Brain microvascular endothelial cell (primary cell): ENCODE measurements at regions not wholly inside any gene's neighbourhood (a gene's known extent, or its start where the extent isn't known, plus 50 kb on each side); places are given as distances from the start of the nearest gene placed in this dataset.

ENCODE experiments used
- DNase-seq: peaks from one replicate; pipeline ENCODE4 v3.0.0-alpha.2; 2020
- H3K27ac ChIP-seq: fragments of 250-450 bp; sonication (Bioruptor Pico); 2 replicates; pipeline ENCODE4 v1.5.1; 2020; ENCODE audit warnings: mild to moderate bottlenecking, moderate library complexity
- H3K27me3 ChIP-seq: fragments of 250-450 bp; sonication (Bioruptor Pico); replicated peaks from 2 replicates; pipeline ENCODE4 v1.5.1; 2020; ENCODE audit warnings: mild to moderate bottlenecking
- H3K36me3 ChIP-seq: fragments of 250-450 bp; sonication (Bioruptor Pico); replicated peaks from 2 replicates; pipeline ENCODE4 v1.5.1; 2020; ENCODE audit warnings: mild to moderate bottlenecking
- H3K4me3 ChIP-seq: 2 replicates; pipeline ENCODE4 v1.5.1; 2011; ENCODE audit warnings: low read depth, mild to moderate bottlenecking, control low read depth, low read length, moderate library complexity
- in situ Hi-C: cut with HindIII; loops from 2 replicates; pipeline ENCODE4 v1.10.0; 2017; ENCODE audit warnings: low sequenced_read_pairs, low pct_ligation_motif_present
- TF ChIP-seq, protein P1 (sequence below): IDR thresholded peaks from 2 replicates; pipeline ENCODE4 v1.5.1; 2011; ENCODE audit warnings: low read depth, mild to moderate bottlenecking, moderate library complexity, low read length, control low read depth, inconsistent platforms; ENCODE audit errors: missing control alignments

DNA sequence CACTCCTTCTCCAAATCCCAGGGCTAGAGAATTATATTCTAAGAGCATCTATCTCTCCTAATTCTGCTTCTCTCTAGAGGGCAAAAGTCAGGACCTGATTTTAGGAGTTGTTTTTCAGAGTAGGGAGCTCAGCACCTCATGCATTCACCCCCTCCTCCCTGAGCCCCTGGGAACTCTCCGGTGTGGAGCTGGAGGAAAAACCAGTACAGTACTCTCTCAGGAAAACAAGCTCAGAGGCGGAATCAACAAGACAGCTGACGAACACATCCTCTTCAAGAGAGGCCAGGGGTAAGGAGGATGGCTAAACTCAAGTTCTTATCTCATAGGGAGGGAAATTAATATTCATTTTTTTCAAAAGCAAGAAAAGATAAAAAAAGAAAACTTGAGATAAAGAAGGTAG, 120.1 kb upstream of the CDYL start:
- in situ Hi-C loops, result no loop called here
- DNase-seq, result no peak

DNA sequence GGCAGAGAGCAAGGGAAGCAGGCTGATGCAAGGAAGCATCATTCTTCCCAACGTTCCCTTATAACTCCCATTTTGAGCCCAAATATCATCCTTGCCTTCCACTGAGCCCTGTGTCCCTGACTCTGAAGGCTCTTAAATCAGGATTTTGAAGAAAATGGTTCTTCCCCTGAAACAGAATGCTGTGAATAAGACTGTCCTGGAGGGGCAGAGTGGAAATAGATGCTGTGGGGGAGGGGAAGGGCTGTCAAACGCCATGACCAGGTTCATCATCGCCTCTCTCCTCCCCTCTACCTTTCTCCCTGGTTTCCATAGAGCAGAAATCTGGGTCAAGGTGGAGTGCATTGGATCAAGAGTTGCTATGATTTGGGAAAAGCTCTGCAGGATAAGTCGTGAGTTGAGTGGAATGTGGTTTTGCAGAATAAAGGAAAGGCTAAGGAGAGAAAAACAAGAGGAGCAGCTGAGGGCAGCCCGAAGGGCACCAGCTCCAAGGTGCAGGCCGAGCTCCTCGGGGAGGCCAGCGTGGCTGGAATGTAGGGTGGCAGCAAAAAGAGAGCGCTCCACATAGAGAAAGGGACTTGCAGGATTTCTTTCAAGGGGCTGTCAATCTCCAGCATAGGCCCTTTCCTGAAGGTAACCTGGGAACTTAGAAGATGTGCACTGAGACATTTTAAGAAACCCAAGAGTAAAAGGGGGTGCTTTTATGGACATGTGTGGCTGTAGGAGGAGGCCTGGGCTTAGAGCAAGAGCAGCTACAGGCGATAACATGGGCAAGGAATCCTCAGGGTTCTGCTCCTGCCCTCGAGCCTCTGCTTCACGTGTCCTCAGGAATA, 120.8 kb upstream of the CDYL start:
- in situ Hi-C loops, result no loop called here

More for the DNA sequence above, 120.1 kb upstream of the CDYL start:
- no peaks in the 10 kb centered on the region for H3K36me3 ChIP-seq
- H3K27me3 ChIP-seq, result no peaks in the 10 kb centered on the region
- TF ChIP-seq, protein P1, sequence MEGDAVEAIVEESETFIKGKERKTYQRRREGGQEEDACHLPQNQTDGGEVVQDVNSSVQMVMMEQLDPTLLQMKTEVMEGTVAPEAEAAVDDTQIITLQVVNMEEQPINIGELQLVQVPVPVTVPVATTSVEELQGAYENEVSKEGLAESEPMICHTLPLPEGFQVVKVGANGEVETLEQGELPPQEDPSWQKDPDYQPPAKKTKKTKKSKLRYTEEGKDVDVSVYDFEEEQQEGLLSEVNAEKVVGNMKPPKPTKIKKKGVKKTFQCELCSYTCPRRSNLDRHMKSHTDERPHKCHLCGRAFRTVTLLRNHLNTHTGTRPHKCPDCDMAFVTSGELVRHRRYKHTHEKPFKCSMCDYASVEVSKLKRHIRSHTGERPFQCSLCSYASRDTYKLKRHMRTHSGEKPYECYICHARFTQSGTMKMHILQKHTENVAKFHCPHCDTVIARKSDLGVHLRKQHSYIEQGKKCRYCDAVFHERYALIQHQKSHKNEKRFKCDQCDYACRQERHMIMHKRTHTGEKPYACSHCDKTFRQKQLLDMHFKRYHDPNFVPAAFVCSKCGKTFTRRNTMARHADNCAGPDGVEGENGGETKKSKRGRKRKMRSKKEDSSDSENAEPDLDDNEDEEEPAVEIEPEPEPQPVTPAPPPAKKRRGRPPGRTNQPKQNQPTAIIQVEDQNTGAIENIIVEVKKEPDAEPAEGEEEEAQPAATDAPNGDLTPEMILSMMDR, result no peak
- no peak overlapping the region for H3K27ac ChIP-seq
- H3K4me3 ChIP-seq, result no peak overlapping the region

DNA sequence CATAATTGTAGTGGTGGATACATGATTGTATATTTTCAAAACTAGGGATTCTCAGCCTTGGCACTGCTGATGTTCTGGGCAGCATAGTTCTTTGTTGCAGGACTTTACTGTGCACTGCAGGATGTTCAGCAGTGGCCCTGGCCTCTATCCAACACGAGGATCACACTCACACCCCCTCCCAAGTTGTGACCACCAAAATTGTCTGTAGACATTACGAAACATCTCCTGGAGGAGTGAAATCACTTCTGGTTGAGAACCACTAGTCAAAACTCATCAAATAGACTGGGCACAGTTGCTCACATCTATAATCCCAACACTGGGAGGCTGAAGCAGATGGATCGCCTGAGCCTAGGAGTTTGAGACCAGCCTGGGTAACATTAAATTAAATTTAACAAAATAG, 123.1 kb upstream of the CDYL start:
- in situ Hi-C loops, result no loop called here
- DNase-seq, result no peak

More for the DNA sequence above, 120.8 kb upstream of the CDYL start:
- Histone ChIP-seq H3K27me3 (no peaks in the 10 kb centered on the region), H3K4me3 (no peak overlapping the region), H3K27ac (no peak overlapping the region), H3K36me3 (no peaks in the 10 kb centered on the region)
- TF ChIP-seq, protein P1, result no peak
- DNase-seq, result no peak

DNA sequence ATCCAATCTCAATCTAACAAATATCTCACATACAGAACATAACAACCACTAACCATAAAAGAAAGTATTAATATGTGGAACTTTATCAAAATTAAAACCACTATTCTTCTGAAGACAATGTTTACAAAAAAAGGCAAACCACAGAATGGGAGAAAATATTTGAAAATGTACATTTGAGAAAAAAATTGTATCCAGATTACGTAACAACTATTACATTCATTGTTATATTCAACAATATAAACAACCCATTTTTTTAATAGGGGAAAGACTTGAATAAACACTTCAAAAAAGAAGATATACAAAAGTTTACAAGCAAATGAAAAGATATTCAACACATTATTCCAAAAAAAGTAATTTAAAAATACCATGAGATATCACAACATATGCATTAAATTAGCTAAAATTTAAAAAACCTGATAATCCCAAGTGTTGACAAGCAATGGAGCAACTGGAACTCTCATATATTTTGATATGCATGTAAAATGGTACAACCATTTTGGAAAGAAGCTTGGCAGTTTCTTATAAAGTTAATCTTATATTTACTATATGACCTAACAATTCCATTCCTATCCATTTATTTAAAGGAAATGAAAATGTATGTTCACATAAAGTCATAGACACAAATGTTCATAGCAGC, 124.3 kb upstream of the CDYL start:
- Histone ChIP-seq H3K4me3 (no peak overlapping the region), H3K27me3 (no peaks in the 10 kb centered on the region), H3K27ac (no peak overlapping the region), H3K36me3 (no peaks in the 10 kb centered on the region)
- TF ChIP-seq, protein P1, result no peak
- in situ Hi-C loops, result no loop called here
- DNase-seq, result no peak

More for the DNA sequence above, 123.1 kb upstream of the CDYL start:
- Histone ChIP-seq H3K27ac (no peak overlapping the region), H3K27me3 (no peaks in the 10 kb centered on the region), H3K36me3 (no peaks in the 10 kb centered on the region), H3K4me3 (no peak overlapping the region)
- TF ChIP-seq, protein P1, result no peak

DNA sequence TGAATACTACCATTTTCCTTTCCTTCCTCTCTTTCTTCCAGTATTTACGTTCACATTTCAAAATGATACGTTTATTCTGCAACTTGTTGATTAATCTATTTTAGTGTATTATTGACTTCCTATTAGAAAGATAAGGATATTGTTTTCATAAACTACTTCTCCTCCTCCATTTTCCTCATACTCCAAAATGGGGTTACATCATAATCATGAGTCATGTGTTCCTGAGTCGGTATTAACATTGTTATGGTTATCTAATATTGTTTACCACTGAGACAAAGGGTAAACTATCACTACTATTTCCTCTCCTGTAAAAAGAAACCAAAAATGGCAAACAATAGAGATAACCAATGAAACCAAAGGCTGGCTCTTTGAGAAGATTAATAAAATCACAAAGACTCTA, 126.5 kb upstream of the CDYL start:
- no peak overlapping the region for H3K27ac ChIP-seq
- no peak for DNase-seq
- H3K36me3 ChIP-seq, result no peaks in the 10 kb centered on the region
- in situ Hi-C loops, result no loop called here
- TF ChIP-seq, protein P1, result no peak
- no peak overlapping the region for H3K4me3 ChIP-seq
- no peaks in the 10 kb centered on the region for H3K27me3 ChIP-seq
